ENCODE measurements at regions not wholly inside any gene's neighbourhood (a gene's known extent, or its start where the extent isn't known, plus 50 kb on each side); places are given as distances from the start of the nearest gene placed in this dataset.

DNA sequence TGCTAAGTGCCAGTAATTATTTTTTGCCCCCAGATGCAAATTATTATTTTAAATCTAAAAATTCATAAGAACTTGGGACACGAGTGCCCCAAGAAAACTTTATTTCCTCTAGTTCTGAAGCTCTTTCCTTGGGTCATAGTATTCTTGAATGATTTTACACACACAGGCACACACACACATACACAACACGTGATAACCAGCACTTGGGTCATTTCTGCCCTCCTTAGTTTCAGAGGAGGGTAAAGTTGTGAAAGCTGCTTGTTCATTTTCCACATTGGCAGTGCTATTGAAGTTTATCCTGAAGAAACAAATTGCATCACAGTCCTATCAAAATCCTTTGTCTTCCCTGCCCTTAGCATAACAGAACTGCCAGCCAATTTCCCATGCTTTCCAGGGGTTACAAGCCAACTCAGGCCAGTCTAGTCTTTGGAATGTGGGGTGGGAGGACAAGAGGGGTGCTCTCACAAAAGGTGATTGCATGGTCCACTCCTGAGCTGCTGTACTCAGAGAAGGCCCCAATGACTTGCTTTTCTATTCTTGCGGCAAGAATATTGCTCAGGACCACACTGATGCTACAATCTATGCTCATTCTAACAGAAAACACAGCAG is 98.5 kb upstream of the POGK start:
- TF ChIP-seq ZNF274 (IDR thresholded peaks at IDR 0.05; ENCODE audit: borderline replicate concordance, extremely low read depth, low read length), result no peak
- TF ChIP-seq, protein P1, sequence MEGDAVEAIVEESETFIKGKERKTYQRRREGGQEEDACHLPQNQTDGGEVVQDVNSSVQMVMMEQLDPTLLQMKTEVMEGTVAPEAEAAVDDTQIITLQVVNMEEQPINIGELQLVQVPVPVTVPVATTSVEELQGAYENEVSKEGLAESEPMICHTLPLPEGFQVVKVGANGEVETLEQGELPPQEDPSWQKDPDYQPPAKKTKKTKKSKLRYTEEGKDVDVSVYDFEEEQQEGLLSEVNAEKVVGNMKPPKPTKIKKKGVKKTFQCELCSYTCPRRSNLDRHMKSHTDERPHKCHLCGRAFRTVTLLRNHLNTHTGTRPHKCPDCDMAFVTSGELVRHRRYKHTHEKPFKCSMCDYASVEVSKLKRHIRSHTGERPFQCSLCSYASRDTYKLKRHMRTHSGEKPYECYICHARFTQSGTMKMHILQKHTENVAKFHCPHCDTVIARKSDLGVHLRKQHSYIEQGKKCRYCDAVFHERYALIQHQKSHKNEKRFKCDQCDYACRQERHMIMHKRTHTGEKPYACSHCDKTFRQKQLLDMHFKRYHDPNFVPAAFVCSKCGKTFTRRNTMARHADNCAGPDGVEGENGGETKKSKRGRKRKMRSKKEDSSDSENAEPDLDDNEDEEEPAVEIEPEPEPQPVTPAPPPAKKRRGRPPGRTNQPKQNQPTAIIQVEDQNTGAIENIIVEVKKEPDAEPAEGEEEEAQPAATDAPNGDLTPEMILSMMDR (IDR thresholded peaks at IDR 0.05; ENCODE audit: control extremely low read depth in 1 of 3, insufficient read depth in 1 of 3, low read depth in 1 of 3, low read length in 3 of 3), result no peak

Data from H1 (cell line).